ENCODE measurements at regions not wholly inside any gene's neighbourhood (a gene's known extent, or its start where the extent isn't known, plus 50 kb on each side); places are given as distances from the start of the nearest gene placed in this dataset.

- intact Hi-C loops (cut with DNase I) = no loop called here
- no peaks in the 10 kb centered on the region for H3K27me3 ChIP-seq (ENCODE audit: control insufficient read depth, insufficient read depth)
- no peak overlapping the region for H3K27ac ChIP-seq (ENCODE audit: low read length)
- no peak overlapping the region for H3K4me3 ChIP-seq (ENCODE audit: low read length)
- no peaks in the 10 kb centered on the region for H3K4me1 ChIP-seq (ENCODE audit: control insufficient read depth, insufficient read depth, low read length)
- ATAC-seq (no peak), DNase-seq (no peak)
- H3K9me3 ChIP-seq (ENCODE audit: control insufficient read depth, low read length) = no peaks in the 10 kb centered on the region
- WGBS = 81% methylated on average over 11 of the region's 11 CpGs
Observed at GRCh38 chr14:57943541-57943940, 77.6 kb upstream of the SLC35F4 start.

- no peaks in the 10 kb centered on the region for H3K4me1 ChIP-seq (ENCODE audit: control insufficient read depth, insufficient read depth, low read length)
- DNase-seq (no peak), ATAC-seq (no peak)
- no peaks in the 10 kb centered on the region for H3K27me3 ChIP-seq (ENCODE audit: control insufficient read depth, insufficient read depth)
- no peak overlapping the region for H3K4me3 ChIP-seq (ENCODE audit: low read length)
- H3K27ac ChIP-seq (ENCODE audit: low read length) = no peak overlapping the region
- no peaks in the 10 kb centered on the region for H3K9me3 ChIP-seq (ENCODE audit: control insufficient read depth, low read length)
- WGBS = 63% methylated on average over 3 of the region's 3 CpGs
- intact Hi-C loops (cut with DNase I) = no loop called here
Observed at GRCh38 chr14:57943038-57943437, 77.1 kb upstream of the SLC35F4 start.

GRCh38 chr14:57939084-57939483 lies 73.2 kb upstream of the SLC35F4 start:
- DNase-seq = no peak

GRCh38 chr14:57938533-57938932 lies 72.6 kb upstream of the SLC35F4 start:
- intact Hi-C loops (cut with DNase I) = no loop called here
- Histone ChIP-seq H3K4me3 (ENCODE audit: low read length) (no peak overlapping the region), H3K4me1 (ENCODE audit: control insufficient read depth, insufficient read depth, low read length) (no peaks in the 10 kb centered on the region), H3K27me3 (ENCODE audit: control insufficient read depth, insufficient read depth) (no peaks in the 10 kb centered on the region), H3K9me3 (ENCODE audit: control insufficient read depth, low read length) (no peaks in the 10 kb centered on the region), H3K27ac (ENCODE audit: low read length) (no peak overlapping the region)
- WGBS = 90% methylated on average over 4 of the region's 4 CpGs
- DNase-seq (no peak), ATAC-seq (no peak)

More at GRCh38 chr14:57939084-57939483, 73.2 kb upstream of the SLC35F4 start:
- no peaks in the 10 kb centered on the region for H3K4me1 ChIP-seq (ENCODE audit: control insufficient read depth, insufficient read depth, low read length)
- no peaks in the 10 kb centered on the region for H3K9me3 ChIP-seq (ENCODE audit: control insufficient read depth, low read length)
- no peak overlapping the region for H3K4me3 ChIP-seq (ENCODE audit: low read length)
- ATAC-seq = peak in 1 of 2 donors; percentile 70
- H3K27ac ChIP-seq (ENCODE audit: low read length) = no peak overlapping the region
- intact Hi-C loops (cut with DNase I) = no loop called here
- H3K27me3 ChIP-seq (ENCODE audit: control insufficient read depth, insufficient read depth) = no peaks in the 10 kb centered on the region
- WGBS = 43% methylated on average over 3 of the region's 3 CpGs

GRCh38 chr14:57937676-57938075 lies 71.8 kb upstream of the SLC35F4 start:
- ATAC-seq (no peak), DNase-seq (no peak)
- no peaks in the 10 kb centered on the region for H3K27me3 ChIP-seq (ENCODE audit: control insufficient read depth, insufficient read depth)
- no peaks in the 10 kb centered on the region for H3K9me3 ChIP-seq (ENCODE audit: control insufficient read depth, low read length)
- H3K27ac ChIP-seq (ENCODE audit: low read length) = no peak overlapping the region
- 84% methylated on average over 4 of the region's 4 CpGs for WGBS
- no peaks in the 10 kb centered on the region for H3K4me1 ChIP-seq (ENCODE audit: control insufficient read depth, insufficient read depth, low read length)
- intact Hi-C loops (cut with DNase I) = no loop called here
- no peak overlapping the region for H3K4me3 ChIP-seq (ENCODE audit: low read length)

GRCh38 chr14:57933349-57933748 lies 67.5 kb upstream of the SLC35F4 start:
- no peak for ATAC-seq
- DNase-seq = no peak
- H3K27ac ChIP-seq (ENCODE audit: low read length) = no peak overlapping the region
- no peaks in the 10 kb centered on the region for H3K4me1 ChIP-seq (ENCODE audit: control insufficient read depth, insufficient read depth, low read length)
- no peaks in the 10 kb centered on the region for H3K27me3 ChIP-seq (ENCODE audit: control insufficient read depth, insufficient read depth)
- intact Hi-C loops (cut with DNase I) = no loop called here
- no peaks in the 10 kb centered on the region for H3K9me3 ChIP-seq (ENCODE audit: control insufficient read depth, low read length)
- WGBS = 66% methylated on average over 3 of the region's 3 CpGs
- no peak overlapping the region for H3K4me3 ChIP-seq (ENCODE audit: low read length)

- intact Hi-C loops (cut with DNase I) = no loop called here
- Histone ChIP-seq H3K27ac (ENCODE audit: low read length) (no peak overlapping the region), H3K9me3 (ENCODE audit: control insufficient read depth, low read length) (no peaks in the 10 kb centered on the region), H3K4me1 (ENCODE audit: control insufficient read depth, insufficient read depth, low read length) (no peaks in the 10 kb centered on the region), H3K4me3 (ENCODE audit: low read length) (no peak overlapping the region), H3K27me3 (ENCODE audit: control insufficient read depth, insufficient read depth) (no peaks in the 10 kb centered on the region)
- 67% methylated on average over 5 of the region's 5 CpGs for WGBS
- ATAC-seq (no peak), DNase-seq (no peak)
Observed at GRCh38 chr14:57930241-57930975, 64.5 kb upstream of the SLC35F4 start.

- ATAC-seq = no peak
- 62% methylated on average over 1 of the region's 1 CpG for WGBS
- intact Hi-C loops (cut with DNase I) = no loop called here
Observed at GRCh38 chr14:57928732-57929131, 62.8 kb upstream of the SLC35F4 start.

GRCh38 chr14:57921377-57921776 lies 55.5 kb upstream of the SLC35F4 start:
- H3K27me3 ChIP-seq (ENCODE audit: control insufficient read depth, insufficient read depth) = no peaks in the 10 kb centered on the region
- WGBS = 70% methylated on average over 2 of the region's 2 CpGs
- no peaks in the 10 kb centered on the region for H3K4me1 ChIP-seq (ENCODE audit: control insufficient read depth, insufficient read depth, low read length)
- no peaks in the 10 kb centered on the region for H3K9me3 ChIP-seq (ENCODE audit: control insufficient read depth, low read length)
- ATAC-seq (no peak), DNase-seq (no peak)
- intact Hi-C loops (cut with DNase I) = no loop called here
- no peak overlapping the region for H3K27ac ChIP-seq (ENCODE audit: low read length)
- H3K4me3 ChIP-seq (ENCODE audit: low read length) = no peak overlapping the region

More at GRCh38 chr14:57928732-57929131, 62.8 kb upstream of the SLC35F4 start:
- DNase-seq = no peak
- no peak overlapping the region for H3K4me3 ChIP-seq (ENCODE audit: low read length)
- no peaks in the 10 kb centered on the region for H3K9me3 ChIP-seq (ENCODE audit: control insufficient read depth, low read length)
- no peaks in the 10 kb centered on the region for H3K4me1 ChIP-seq (ENCODE audit: control insufficient read depth, insufficient read depth, low read length)
- no peaks in the 10 kb centered on the region for H3K27me3 ChIP-seq (ENCODE audit: control insufficient read depth, insufficient read depth)
- no peak overlapping the region for H3K27ac ChIP-seq (ENCODE audit: low read length)

- intact Hi-C loops (cut with DNase I) = no loop called here
- H3K4me3 ChIP-seq (ENCODE audit: low read length) = no peak overlapping the region
- no peaks in the 10 kb centered on the region for H3K9me3 ChIP-seq (ENCODE audit: control insufficient read depth, low read length)
- no peaks in the 10 kb centered on the region for H3K4me1 ChIP-seq (ENCODE audit: control insufficient read depth, insufficient read depth, low read length)
- no peak overlapping the region for H3K27ac ChIP-seq (ENCODE audit: low read length)
- no peak for ATAC-seq
- no peaks in the 10 kb centered on the region for H3K27me3 ChIP-seq (ENCODE audit: control insufficient read depth, insufficient read depth)
- DNase-seq = no peak
- WGBS = 81% methylated on average over 3 of the region's 3 CpGs
Observed at GRCh38 chr14:57918791-57919190, 52.9 kb upstream of the SLC35F4 start.
